CD4-positive, alpha-beta T cell treated with Interferon gamma for 1 hour (primary cell): ENCODE measurements at regions not wholly inside any gene's neighbourhood (a gene's known extent, or its start where the extent isn't known, plus 50 kb on each side); places are given as distances from the start of the nearest gene placed in this dataset.

Experiments used
- DNase-seq: peaks from one replicate; pipeline ENCODE4 v3.0.0-alpha.2; 2020

DNA sequence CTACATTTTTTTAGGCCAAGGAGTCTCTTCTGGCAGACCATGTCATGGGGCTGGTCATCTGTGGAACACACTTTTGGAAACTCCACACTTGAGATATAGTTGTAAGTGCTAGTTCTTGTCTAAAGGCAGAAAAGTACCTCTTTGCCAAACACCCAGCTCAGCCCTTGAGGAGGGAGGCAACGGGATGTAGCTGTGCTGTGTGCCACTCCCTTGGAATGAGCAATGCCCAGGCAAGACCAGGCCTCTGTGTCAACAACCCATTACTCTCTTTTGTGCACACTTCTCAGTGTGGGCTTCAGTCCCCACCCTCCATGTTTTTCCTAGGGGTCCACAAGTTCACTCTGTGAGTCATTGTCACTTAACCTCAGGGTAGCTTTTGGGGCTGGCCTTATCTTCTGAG lies 528.3 kb upstream of the CFAP20DC start:
- no peak for DNase-seq

- DNase-seq: no peak
Measured at GRCh38 chr3:59576606-59577005, 526.8 kb upstream of the CFAP20DC start.

GRCh38 chr3:59575113-59576001 lies 525.5 kb upstream of the CFAP20DC start:
- peak; percentile 77 for DNase-seq

DNA sequence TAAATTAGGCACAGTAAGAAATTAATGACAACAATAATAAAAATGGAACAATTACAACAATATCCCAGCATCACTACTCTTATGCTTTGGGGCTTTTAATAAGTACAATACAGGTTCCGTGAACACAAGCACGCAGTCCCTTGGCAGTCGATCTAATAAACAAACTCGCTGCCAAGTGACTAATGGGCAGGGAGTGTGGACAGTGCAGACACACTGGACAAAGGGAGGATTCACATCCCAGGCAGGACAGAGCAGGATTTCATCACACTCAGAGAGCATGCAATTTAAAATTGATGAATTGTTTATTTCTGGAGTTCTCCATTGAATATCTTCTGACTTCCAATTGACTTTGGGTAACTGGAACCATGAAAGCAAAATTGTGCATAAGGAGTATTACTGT lies 524.1 kb upstream of the CFAP20DC start:
- DNase-seq: no peak

DNA sequence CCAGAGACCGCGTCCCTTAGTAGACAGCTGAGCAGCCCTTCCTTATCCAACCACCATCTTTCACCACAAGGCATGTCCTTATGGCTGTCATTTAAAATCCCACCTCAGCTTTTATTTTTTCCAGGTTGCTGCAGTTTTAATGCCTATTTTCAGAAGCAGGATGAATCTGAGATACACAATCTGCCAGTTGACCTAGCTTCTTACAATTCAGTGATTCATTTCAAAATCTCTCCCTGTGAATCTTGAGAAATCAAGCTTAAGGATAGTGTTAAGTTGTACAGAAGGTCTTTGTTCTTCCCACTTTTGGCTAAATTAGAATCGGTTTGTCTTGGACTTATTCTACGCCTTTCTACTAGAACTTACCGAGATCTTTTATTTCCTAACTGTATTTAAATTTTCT lies 522.3 kb upstream of the CFAP20DC start:
- no peak for DNase-seq

- no peak for DNase-seq
Measured at GRCh38 chr3:59570806-59571205, 521.0 kb upstream of the CFAP20DC start.

- DNase-seq: no peak
Measured at GRCh38 chr3:59567661-59568060, 517.8 kb upstream of the CFAP20DC start.

DNA sequence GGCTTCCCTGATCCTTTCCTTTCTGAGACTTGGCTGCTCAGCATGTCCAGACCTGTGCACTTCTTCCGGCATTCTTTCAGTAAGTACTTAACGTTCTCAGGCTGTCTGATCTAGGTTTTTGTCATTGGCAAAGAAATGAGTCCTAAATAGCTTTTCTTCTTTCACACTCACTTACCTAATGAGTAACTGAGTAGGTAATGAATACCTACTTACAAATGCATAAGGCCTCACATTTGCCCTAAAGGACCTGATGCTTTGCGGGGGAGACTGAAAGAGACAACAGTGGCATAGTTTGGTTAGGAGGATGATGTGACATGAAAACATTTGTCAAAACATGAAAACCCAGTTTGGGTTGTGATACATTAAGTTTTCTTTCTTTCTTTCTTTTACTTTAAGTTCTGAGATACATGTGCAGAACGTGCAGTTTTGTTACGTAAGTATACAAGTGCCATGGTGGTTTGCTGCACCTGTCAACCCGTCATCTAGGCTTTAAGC lies 516.7 kb upstream of the CFAP20DC start:
- DNase-seq: no peak

DNA sequence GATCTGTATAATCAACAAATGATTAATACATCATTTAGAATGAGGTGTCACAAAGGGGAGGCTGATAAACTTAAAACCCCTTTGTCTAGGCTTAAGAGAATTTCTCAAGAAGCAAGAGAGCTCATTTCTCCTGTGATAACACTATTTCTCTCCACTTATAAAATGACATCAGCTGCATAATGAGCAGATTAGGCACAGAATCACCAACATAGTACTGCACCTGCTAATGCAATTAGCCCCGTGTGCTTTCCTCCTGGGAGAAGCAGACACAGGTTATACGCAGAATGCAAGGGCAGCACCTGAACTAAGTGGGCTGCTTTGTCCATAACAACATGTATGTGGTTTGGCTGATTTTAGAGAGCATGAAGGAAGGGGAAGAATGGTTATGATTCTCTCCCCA lies 515.3 kb upstream of the CFAP20DC start:
- no peak for DNase-seq

DNA sequence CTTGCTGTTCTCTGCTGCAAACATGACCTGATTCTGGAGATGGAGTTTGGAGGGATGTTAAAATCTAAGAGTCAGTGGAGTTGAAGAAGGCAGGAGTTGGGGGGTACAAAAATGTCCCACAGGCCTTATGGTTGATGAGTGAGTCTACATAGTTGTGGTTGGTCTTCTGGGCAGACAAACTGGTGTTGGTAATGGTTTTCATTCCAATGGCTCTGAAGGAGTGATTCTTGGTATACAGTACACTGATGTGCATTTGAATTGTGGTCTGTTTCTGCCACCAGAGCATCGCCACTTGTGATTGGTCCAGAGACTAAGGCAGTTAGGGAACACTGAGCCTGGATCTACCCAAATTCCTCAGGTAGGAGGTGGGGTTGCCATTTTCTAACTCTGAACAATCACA lies 514.1 kb upstream of the CFAP20DC start:
- no peak for DNase-seq

- DNase-seq: no peak
Measured at GRCh38 chr3:59563072-59563605, 513.3 kb upstream of the CFAP20DC start.

DNA sequence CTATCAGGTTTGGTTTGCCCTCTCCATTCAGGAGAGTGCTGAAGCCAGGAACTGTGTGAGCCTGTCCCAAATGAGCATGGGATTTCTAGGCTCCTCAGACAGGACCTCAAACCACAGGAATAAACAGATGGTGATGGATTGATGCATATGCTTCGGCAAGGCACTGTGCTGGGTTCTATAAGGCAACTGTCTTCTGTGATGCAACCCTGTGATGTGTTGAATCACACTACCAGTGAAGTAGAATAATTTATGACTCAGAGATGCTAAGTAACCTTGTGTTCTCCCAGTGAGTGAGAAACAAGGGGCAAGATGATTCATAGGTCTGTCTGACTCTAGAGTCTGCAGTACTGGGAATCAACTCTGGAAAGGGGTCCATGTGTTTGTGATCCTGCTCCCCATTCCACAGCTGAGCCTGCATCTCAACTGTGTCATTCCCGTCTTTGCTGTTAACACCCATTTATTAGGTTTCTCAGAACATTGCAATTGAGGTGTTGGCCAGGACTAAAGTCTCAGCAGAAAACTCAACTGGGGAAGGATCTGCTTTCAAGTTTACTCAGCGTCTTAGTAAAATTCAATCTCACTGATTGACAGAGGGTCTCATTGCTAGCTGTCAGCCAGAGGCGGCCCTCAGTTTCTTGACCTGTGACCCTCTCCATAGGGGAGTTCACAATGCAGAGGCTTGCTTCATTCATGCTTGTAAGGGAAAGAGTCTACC lies 510.1 kb upstream of the CFAP20DC start:
- DNase-seq: no peak

DNA sequence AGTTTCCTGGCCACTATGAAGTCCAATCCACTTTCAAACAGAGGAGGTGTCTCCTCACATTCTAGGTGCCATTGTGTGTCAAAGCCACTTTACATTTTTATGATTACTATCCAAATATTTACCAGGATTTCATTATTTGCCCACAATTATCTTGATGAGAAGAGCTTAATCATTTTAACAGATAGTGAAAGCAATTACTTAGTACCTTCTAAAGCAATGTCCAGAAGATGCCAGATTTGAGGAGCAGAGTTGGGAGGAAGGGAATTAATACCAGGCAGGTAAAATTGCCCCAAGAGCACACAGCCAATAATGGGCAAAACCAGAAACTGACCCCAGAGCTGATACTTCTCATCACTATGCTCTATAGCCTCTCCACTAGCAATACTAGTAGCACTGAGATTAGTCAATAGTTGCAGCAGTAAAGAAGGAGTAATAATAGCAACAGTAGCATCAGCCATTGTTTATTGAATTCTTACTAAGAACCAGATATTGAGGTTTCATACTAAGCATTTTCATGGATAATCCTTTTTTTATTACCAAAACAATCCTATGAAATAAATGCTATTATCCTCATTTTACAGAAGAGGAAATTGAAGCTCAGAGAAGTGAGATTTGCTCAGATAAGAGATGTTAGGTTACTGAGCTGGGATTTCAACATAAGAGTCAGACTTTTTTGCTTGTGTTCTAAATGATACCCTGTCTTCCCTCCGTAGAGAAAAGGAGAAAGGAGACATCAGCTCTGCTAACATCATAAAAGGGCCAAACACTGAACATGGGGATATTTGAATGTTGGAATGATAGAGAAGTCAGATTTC lies 509.3 kb upstream of the CFAP20DC start:
- DNase-seq: no peak

GRCh38 chr3:59555593-59556315 lies 505.9 kb upstream of the CFAP20DC start:
- no peak for DNase-seq

GRCh38 chr3:59553076-59553475 lies 503.3 kb upstream of the CFAP20DC start:
- no peak for DNase-seq

GRCh38 chr3:59551834-59552233 lies 502.0 kb upstream of the CFAP20DC start:
- DNase-seq: no peak

DNA sequence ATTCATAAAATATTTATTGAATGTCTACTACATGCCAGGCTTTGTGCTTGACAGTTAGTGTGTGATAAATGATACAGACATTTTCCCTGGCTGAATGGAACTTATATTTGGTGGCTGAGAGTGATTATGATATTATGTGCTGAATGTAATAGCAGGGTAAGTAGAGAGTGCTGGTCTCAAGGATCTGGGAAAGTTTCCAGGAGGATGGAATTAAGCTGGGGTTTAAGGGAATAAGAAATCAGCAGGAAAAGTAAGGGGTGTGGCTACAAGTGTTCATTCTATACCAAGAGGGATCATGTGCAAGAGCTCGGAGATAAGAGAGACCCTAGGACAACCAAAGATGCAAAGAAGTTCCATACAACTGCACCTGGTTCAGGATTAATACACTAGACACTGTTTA lies 500.1 kb upstream of the CFAP20DC start:
- no peak for DNase-seq

GRCh38 chr3:59547874-59548273 lies 498.0 kb upstream of the CFAP20DC start:
- DNase-seq: no peak

DNA sequence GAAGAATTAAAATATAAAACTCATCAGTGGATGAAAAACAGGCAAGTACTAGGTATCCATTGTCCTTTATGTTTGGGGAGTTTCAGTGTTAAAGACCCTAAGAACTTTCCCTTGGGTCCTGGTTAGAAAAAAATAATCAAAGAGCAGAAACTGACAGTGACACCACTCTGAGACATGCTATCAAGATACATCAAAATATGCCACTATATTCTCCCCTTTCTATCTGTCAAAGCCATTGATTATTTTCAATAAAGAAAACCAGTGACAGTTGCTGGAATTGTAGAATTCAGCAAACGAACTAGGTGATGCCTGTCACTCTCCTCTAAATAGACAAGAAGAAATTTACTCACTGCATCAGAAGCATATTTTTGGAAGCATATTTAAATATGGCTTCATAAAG lies 496.7 kb upstream of the CFAP20DC start:
- no peak for DNase-seq

DNA sequence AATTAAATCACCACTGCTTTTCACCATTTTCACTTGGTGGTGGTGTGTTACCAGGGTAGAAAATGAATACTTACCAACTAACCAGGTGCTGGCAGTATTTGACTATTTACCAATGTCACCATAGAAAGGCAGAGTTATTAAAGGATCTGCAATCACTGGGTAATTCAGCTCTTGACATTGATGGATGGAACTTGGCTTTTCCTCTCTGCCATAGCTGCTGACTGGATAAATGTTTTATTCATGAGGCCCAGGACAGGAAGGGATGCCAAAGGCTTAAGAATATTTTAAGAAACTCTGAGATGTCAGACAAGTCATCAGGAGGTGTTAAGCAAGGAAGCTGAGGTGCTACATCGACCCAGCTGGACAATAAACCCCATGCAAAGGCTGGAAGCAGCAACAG lies 495.5 kb upstream of the CFAP20DC start:
- DNase-seq: no peak

DNA sequence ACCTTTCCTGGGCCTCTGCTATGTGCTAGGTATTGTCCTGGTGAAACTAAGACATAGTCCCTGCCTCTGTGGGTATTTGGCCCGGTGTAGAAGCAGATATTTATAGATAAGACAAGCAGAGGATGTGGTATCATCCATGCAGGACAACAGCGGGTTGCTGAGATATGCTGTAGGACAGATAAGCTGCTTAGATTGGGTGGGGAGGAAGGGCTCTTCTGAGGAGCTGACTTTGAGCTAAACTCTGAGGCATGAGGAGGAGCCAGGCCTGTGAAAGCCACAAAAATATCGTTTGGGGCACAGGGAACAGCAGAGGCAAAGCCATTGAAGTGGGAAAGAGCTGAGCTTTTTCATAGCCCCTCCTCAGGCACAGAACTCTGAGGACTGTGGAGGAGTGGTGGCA lies 492.5 kb upstream of the CFAP20DC start:
- no peak for DNase-seq

- no peak for DNase-seq
Measured at GRCh38 chr3:59540696-59541095, 490.9 kb upstream of the CFAP20DC start.
